NOMO-1 treated with dmso at 0.1 percent for 144 hours (cell line): ENCODE measurements at regions not wholly inside any gene's neighbourhood (a gene's known extent, or its start where the extent isn't known, plus 50 kb on each side); places are given as distances from the start of the nearest gene placed in this dataset.

Experiments
- DNase-seq: peaks from one replicate; lab custom pipeline; 2025; ENCODE audit not compliant: unreplicated experiment; lab: John Stamatoyannopoulos, UW

DNA sequence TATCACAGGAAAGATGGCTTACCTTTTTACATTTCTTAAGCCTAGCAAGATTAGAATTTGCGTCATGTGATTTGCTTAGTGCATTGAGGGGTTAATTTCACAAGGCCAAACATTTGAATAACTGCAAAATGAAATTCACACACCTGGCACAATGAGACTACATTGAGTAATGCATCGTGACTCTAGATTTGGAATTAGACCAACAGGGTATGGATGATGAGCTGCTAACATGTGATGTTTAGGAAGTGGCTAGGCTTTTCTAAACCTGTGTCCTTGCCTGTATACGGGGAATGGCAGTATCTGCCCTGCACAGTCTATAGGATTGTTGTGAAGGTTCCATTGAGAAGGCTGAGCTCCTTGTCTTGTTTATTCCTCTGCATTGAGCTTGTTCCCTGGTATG lies 160.1 kb downstream of the MFSD1 start:
- DNase-seq = no peak

DNA sequence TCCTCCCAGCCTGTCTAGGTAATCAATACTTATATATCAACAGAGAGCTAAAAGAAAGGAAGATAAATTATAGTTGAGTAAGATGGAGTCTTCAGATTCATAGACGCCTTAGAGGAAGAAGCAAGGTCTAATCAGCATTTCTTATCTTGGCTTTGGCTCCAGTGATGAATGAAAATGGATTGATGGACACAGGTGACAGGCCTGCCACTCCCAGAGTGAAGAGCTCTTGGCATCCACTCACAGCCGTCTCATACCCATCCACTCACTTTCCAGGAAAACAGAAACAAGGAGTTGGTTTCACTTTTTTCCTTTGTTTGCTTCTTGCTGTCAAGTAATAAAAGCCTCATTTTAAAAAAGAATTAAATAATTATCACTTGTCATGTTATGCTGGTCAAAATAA lies 168.2 kb downstream of the MFSD1 start:
- no peak for DNase-seq

DNA sequence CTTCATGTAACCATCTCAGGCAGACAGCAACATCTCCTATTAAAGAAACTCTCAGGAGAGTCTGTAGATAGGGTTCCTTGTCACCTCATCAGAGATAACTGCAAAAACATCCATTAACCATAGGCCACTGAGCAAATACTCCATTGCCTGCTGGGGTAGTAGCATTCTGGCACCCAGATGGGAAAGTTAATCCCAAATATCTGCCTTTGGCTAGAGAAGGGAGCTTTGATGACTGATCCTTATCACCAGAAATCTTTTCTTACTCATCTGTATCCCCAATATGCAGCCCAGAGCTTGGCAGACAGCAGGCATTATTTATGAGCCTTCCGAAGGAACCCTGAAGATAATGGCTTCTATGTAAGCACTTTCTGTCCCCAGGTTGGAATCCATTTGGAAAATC lies 173.1 kb downstream of the MFSD1 start:
- no peak for DNase-seq

DNA sequence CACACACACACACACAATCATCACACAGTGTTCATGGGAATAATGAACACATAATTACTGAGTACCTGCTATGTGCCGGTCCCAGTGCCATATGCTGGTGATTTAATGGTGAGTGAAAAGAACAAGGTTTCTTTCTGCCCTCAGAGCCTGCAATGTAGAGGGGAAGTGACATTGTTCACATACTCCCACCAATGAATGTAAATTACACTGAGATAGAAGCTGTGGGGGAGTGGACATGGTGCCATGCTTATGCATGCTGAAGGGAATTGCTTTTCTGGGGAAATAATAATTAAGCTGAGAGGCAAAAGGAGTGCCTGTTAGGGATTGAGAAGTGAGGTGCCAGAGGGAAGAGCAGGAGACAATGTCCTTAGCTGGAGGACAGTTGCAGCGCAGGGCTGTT lies 175.1 kb downstream of the MFSD1 start:
- DNase-seq = no peak

DNA sequence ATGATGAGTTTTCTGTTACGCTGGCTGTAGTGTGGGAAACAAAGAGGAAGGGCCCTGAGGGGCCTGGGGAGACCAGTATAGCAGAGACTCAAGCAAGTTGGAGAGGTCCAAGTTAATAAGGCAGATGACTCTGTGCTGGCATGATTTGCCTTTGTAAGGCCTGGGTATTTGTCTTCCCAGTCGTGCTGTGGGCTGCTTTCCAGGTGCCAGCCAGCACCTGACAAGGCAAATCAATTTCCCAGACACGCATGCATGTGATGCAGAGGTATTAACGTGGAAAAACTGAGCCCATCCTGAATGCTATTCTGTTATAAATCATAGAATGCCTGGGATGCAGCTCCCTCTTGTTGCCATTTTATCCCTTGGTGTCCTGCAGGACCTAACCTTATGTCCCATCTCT lies 175.6 kb downstream of the MFSD1 start:
- no peak for DNase-seq

- no peak for DNase-seq
Observed at GRCh38 chr3:158983216-158984099, 181.6 kb downstream of the MFSD1 start.

DNA sequence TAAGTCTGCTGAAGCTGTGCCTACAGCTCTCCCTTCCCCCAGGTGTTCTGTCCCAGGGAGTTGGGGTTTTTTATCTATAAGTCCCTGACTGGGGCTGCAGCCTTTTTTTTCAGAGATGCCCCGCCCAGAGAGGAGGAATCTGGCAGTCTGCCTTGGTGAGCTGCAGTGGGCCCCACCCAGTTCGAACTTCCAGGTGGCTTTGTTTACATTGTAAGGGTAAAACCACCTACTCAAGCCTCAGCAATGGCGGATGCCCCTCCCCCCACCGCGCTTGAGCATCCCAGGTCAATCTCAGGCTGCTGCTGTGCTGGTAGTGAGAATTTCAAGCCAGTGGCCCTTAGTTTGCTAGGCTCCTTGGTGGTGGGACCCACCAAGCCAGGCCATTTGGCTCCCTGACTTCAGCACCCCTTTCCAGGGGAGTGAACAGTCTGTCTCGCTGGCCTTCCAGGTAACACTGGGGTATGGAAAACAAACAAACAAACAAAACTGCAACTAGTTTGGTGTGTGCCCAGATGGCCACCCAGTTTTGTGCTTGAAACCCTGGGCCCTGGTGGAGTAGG lies 189.4 kb downstream of the MFSD1 start:
- DNase-seq = no peak

- no peak for DNase-seq
Observed at GRCh38 chr3:158992463-158992862, 190.6 kb downstream of the MFSD1 start.

DNA sequence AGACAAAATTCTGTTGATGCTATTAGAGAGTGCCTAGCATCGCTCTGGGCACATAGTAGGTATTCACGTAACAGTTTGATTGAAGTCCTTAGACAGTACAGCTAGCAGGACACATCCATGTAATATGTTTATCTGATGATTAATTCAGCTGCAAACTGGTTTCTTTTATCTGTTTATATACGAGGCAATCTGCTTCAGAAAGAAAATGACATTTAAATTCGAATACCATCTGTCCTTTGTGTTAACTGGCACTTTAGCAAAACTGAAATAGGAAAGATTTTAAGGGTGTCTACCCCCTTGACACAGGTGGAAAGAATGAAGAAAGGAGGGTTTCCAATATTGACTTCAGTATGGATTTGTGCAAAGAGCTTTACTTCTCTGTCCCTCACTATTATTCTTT lies 192.5 kb downstream of the MFSD1 start:
- DNase-seq = no peak

GRCh38 chr3:159001711-159002110 lies 199.9 kb downstream of the MFSD1 start:
- DNase-seq = no peak

DNA sequence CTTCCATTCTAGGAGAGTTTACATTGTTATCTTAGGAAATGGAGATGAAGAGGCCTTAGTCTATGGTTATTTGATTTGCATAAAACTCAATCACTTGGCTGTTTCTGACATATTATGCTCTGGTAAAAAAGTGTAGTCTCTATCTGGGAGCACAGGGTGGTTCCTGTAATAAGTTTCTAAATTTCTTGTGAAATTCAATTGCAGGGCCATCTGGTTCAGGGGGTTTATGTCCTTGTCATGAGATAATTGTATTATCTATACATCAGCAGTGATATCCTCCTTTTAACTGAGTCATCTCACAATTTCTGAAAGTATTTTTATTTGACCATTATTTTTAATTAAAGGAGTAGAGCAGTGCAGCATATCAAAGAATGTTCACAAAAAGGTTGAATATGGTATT lies 203.3 kb downstream of the MFSD1 start:
- no peak for DNase-seq

GRCh38 chr3:159007331-159007730 lies 205.5 kb downstream of the MFSD1 start:
- DNase-seq = no peak

DNA sequence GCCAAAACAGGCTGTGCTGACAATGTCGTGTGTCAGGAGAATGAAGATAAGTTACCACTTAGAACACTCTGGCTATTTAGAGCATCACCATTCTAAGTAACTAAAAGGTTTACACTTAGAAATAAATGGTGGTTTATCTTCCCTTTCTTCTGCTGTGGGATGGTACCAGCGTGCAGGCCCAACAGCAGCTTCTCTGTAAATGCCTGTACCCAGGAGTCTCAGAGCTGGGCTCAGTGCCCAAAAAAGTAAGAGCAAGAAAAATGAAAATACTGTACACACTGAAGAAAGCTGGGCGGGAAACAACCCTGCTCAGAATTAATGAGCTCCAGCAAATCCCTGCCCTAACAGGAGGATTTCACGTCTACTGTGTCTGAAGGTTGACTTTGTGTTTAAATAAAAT lies 206.5 kb downstream of the MFSD1 start:
- DNase-seq = no peak

- no peak for DNase-seq
Observed at GRCh38 chr3:159018341-159018740, 216.5 kb downstream of the MFSD1 start.

GRCh38 chr3:159025733-159026132 lies 223.9 kb downstream of the MFSD1 start:
- no peak for DNase-seq

DNA sequence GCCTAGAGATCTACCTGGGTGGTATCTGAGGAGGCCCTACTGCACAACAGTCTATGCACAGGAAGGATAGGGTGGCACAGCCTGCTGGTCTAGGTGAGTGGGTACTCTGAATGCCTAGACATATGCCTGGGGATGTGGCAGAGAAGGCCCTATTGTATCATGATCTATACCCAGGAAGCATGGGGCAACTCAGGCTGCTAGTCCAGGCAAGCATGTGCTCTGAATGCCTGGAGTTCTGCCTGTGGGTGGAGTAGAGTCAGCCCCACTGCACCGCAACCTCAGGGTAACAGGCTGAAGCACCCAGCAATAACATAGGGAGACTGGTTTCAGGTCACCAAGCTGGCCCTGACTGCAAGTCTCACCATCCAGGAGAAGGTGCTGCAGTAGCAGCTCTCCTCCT lies 224.7 kb downstream of the MFSD1 start:
- no peak for DNase-seq

GRCh38 chr3:159028706-159029105 lies 226.9 kb downstream of the MFSD1 start:
- no peak for DNase-seq

GRCh38 chr3:159029306-159030026 lies 227.6 kb downstream of the MFSD1 start:
- no peak for DNase-seq

DNA sequence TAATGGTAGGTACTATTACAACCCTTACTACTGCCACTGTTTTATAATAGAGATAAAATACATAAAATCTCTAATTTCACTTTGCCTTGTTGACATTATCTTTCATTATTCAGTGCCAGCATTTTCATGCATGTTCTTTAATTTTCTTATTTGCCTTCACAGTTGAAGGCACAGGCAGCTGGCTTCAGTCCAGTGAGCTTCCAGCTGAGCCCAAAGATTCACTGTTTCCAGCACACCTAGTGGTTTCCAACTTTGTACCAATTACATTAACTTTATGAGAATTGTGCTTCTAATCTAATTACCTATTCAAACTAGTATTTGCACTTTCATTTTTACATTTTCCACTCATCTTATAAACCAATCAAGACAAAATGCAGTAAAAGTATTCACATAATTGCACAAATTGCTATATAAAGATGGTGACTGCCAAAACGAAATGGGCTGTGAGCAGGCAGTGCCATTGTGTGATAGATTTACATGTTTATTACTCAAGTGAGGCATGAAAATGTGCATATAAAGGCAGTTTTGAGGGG lies 228.3 kb downstream of the MFSD1 start:
- no peak for DNase-seq

GRCh38 chr3:159030886-159031679 lies 229.2 kb downstream of the MFSD1 start:
- no peak for DNase-seq

GRCh38 chr3:159032311-159032710 lies 230.5 kb downstream of the MFSD1 start:
- DNase-seq = no peak
